AG09319 (cell line): ENCODE measurements at regions not wholly inside any gene's neighbourhood (a gene's known extent, or its start where the extent isn't known, plus 50 kb on each side); places are given as distances from the start of the nearest gene placed in this dataset.

ENCODE experiments used
- DNase-seq: peaks from one replicate; pipeline ENCODE4 v3.0.0-alpha.2; 2010; ENCODE audit warnings: low read depth; ENCODE audit errors: extremely low read depth
- TF ChIP-seq, protein P1 (sequence below): IDR thresholded peaks from 2 replicates; pipeline ENCODE4 v1.5.1; 2011; ENCODE audit warnings: low read depth, mild to moderate bottlenecking, inconsistent platforms, low read length, moderate library complexity

DNA sequence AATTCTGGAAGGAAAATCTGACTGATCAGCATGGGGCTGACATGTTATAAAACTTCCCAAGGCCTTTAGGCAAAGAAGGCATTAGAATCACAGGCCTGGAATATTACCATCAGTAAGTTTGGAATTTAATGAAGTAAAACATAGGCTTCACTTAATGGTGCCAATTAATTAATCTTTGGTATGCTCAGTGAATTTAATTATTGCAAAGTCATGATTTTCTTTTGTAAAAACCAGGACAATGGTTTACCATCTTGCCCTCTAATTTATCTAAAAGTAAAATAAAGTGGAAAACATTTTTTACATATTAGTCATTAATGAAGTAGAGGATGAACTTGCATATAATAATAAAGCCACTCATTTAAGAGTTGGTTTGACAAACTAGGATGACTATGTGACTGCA, 220.3 kb downstream of the SEC23IP start:
- no peak for DNase-seq
- TF ChIP-seq, protein P1, sequence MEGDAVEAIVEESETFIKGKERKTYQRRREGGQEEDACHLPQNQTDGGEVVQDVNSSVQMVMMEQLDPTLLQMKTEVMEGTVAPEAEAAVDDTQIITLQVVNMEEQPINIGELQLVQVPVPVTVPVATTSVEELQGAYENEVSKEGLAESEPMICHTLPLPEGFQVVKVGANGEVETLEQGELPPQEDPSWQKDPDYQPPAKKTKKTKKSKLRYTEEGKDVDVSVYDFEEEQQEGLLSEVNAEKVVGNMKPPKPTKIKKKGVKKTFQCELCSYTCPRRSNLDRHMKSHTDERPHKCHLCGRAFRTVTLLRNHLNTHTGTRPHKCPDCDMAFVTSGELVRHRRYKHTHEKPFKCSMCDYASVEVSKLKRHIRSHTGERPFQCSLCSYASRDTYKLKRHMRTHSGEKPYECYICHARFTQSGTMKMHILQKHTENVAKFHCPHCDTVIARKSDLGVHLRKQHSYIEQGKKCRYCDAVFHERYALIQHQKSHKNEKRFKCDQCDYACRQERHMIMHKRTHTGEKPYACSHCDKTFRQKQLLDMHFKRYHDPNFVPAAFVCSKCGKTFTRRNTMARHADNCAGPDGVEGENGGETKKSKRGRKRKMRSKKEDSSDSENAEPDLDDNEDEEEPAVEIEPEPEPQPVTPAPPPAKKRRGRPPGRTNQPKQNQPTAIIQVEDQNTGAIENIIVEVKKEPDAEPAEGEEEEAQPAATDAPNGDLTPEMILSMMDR = no peak

DNA sequence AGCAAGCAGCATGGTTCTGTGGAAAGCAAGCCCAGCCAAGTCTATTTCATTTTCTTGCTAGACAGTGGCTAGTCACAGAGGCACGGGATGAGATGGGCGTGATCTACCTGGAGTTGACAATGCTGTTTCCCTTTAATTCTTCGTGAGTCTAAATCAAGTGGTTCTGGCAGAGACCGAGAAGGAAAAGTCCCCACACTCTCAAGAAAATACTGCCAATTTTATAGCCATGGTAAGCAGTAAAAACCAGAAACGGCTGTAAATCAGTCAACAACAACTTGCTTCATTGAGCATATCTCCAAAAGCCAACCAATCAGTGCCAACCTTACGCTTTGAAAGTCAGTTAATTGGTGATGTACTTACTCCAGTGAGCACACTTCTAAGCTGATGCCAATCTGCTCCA, 223.4 kb downstream of the SEC23IP start:
- DNase-seq = no peak

DNA sequence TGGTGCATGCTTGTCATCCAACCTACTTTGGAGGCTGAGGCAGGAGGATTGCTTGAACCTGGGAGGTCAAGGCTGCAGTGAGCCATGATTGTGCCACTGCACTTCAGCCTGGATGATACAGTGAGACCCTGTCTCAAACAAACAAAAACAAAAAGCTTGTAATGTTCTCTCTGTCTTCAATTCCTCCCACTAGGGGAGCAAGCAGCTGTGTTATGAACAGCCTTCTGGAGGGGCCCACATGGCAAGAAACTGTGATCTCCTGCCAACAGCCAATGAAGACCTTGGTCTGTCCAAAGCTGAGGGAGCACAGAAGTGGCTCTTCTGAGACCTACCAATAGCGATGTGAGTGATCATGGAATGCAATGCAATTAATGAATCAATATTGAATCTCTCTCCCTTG, 229.2 kb downstream of the SEC23IP start:
- no peak for DNase-seq
- TF ChIP-seq, protein P1 = no peak

More for the DNA sequence above, 223.4 kb downstream of the SEC23IP start:
- TF ChIP-seq, protein P1 = no peak

DNA sequence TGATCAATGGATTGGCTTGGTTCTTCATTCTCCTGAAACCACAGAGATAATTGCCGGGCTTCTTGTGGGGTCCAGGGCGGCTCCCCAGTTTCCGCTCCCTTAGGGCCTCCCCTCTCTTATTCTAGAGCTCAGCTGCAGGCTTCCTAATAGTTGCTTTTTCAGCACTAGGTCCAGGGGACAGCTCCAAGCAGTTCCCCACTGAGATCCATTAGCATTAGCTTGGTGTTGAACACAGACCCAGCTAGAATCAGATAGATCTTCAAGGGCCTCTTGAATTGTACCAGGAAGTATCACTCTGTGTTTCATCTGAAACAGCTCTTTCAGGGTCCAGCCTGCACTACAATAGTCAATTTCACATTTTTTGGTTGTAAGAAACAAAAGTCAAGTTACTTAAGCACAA, 238.7 kb downstream of the SEC23IP start:
- TF ChIP-seq, protein P1 = no peak
- DNase-seq = no peak

DNA sequence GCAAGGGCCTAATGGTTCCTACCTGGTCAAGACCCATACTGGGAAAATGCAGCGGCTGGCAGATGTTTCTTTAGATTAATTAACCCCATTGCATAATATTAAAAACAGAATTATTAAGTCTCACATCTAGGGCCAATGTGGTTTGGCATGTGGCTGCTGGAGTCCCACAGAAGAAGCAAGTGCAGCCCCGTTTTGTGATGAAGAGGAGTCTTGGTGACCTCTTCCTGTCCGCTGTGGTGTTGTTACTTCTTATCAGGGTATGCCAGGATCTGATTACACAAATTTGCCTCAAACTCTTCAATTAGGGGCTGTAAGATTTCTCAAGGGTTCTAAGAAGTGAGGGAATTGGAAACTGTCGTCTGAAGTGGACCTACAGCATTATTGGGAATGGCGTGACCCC, 240.3 kb downstream of the SEC23IP start:
- no peak for DNase-seq
- TF ChIP-seq, protein P1 = no peak

DNA sequence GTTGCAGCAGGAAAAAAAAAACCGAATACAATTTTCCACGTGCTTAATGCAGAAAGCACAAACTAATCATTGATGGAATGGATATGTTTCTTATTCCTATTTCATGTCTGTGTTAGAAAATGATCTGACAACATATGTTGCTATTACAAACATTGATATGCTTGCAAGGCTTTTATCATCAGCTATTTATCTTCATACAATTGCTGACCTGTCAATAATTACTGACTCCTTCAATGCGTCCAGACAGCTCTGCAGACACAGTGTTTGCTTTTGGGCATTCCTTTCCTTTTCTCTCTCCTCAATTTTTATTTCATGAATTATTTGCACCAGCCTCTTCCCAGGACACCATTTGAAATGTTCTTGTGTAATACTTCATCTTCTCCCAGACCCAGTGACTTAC, 246.2 kb downstream of the SEC23IP start:
- no peak for DNase-seq
- TF ChIP-seq, protein P1 = no peak

DNA sequence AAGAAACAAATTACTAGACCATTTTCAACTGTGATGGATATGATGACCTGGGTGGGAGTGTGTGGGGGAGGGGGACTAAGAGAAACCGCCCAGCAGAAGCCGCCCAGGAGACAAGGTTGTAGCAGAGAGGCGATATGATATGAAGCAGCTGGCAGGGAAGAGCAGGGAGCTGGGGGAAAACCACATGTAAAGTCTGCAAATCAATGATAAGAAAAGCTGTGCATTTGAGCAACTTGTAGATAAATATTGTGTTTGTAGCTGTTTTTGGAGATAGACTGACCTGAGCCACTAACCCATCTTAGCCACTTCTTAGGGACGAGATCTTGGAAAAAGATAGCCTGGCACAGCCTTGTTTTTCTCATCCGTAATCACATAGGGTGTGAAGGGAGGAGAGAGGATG, 252.6 kb downstream of the SEC23IP start:
- TF ChIP-seq, protein P1 = no peak
- no peak for DNase-seq
